ENCODE measurements at regions not wholly inside any gene's neighbourhood (a gene's known extent, or its start where the extent isn't known, plus 50 kb on each side); places are given as distances from the start of the nearest gene placed in this dataset.

DNA sequence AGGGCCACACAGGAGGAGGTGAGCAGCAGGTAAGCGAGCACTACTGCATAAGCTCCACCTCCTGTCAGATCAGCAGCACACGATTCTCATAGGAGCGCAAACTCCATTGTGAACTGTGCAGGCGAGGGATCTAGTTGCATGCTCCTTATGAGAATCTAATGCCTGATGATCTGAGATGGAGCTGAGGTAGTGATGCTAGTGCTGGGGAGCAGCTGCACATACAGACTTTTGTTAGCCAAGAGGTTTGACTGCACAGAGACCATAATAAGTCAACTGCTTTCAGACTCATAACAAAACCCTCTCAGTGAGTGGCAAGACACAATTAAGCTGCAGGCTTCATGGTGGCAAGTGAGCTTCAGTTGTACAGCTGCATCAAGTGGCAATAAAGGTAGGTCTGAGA is 83.4 kb downstream of the PSMG1 start (continued):
- TF ChIP-seq, protein P1, sequence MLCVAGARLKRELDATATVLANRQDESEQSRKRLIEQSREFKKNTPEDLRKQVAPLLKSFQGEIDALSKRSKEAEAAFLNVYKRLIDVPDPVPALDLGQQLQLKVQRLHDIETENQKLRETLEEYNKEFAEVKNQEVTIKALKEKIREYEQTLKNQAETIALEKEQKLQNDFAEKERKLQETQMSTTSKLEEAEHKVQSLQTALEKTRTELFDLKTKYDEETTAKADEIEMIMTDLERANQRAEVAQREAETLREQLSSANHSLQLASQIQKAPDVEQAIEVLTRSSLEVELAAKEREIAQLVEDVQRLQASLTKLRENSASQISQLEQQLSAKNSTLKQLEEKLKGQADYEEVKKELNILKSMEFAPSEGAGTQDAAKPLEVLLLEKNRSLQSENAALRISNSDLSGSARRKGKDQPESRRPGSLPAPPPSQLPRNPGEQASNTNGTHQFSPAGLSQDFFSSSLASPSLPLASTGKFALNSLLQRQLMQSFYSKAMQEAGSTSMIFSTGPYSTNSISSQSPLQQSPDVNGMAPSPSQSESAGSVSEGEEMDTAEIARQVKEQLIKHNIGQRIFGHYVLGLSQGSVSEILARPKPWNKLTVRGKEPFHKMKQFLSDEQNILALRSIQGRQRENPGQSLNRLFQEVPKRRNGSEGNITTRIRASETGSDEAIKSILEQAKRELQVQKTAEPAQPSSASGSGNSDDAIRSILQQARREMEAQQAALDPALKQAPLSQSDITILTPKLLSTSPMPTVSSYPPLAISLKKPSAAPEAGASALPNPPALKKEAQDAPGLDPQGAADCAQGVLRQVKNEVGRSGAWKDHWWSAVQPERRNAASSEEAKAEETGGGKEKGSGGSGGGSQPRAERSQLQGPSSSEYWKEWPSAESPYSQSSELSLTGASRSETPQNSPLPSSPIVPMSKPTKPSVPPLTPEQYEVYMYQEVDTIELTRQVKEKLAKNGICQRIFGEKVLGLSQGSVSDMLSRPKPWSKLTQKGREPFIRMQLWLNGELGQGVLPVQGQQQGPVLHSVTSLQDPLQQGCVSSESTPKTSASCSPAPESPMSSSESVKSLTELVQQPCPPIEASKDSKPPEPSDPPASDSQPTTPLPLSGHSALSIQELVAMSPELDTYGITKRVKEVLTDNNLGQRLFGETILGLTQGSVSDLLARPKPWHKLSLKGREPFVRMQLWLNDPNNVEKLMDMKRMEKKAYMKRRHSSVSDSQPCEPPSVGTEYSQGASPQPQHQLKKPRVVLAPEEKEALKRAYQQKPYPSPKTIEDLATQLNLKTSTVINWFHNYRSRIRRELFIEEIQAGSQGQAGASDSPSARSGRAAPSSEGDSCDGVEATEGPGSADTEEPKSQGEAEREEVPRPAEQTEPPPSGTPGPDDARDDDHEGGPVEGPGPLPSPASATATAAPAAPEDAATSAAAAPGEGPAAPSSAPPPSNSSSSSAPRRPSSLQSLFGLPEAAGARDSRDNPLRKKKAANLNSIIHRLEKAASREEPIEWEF (IDR thresholded peaks at IDR 0.05; ENCODE audit: insufficient replicate concordance, low read depth, low read length): no peak
- TF ChIP-seq NR2F1 (conservative IDR thresholded peaks at IDR 0.05) (no peak), FOXM1 (IDR thresholded peaks at IDR 0.05; ENCODE audit: low read depth, low read length) (no peak), ZBTB11 (CRISPR knock-in tag; IDR thresholded peaks at IDR 0.05) (no peak)

Measured in GM12878 (cell line).